ENCODE measurements at regions not wholly inside any gene's neighbourhood (a gene's known extent, or its start where the extent isn't known, plus 50 kb on each side); places are given as distances from the start of the nearest gene placed in this dataset.

DNA sequence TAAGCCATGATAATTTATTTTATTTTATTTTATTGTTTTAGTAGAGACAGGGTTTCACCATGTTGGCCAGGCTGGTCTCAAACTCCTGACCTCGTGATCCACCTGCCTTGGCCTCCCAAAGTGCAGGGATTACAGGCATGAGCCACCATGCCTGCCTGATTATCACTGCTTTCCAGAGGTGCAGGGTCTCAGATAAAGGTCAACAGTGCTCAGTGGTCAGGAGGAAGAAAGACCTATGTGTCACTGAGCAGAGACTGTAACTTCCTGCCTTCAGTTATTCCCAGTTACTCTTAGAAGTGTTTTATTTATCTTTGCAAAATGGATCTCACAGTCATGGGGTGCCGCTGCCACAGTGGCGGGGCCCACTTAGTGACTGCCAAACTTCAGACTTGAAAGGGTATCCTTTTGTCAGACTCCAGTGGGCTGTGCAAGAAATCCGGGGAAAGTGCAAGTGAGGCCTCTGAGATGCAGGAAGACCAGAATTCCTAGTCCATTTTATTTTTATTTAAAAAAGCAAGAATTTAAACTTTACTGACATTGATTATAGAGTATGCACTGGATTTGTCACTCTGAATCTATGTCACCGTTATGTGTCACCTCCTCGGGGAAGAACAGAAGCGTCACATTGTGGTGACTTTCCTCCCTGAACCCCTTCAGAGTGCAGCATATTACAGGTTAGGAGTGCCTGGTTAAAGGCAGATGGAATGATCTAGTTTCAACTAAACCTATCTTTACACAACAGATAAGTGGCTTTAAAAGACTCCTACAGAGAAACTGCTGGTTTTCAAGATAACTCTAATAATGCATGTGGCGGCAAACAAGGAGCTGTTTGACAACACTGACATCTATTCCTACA lies 59.1 kb upstream of the BICD1 start:
- DNase-seq (ENCODE audit: low read depth), result no peak

DNA sequence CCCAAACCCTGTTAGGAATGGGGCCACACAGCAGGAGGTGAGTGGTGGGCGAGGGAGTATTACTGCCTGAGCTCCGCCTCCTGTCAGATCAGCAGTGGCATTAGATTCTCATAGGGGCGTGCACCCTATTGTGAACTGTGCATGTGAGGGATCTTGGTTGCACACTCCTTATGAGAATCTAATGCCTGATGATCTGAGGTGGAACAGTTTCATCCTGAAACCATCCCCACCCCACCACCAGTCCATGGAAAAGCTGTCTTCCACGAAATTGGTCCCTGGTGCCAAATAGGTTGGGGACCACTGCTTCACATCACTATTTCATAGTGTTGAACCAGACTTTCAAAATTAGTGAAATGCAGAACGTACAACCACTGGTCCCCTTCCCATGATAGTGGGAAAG lies 57.9 kb upstream of the BICD1 start:
- no peak for DNase-seq (ENCODE audit: low read depth)

DNA sequence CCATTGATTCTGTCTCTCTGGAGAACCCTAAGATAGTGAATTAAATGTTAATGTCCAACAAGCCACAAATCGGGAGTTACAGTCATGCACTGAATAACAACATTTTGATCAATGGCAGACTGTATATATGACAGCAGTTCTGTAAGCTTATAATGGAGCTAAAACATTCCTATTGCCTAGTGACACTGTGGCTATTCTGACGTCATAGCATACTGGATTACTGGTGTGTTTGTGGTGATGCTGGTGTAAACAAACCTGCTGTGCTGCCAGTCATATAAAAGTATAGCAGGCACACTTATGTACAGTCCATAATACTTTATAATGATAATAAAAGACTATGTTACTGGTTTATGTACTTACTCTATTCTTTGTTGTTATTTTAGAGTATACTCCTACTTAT lies 56.7 kb upstream of the BICD1 start:
- DNase-seq (ENCODE audit: low read depth), result peak; percentile 27

DNA sequence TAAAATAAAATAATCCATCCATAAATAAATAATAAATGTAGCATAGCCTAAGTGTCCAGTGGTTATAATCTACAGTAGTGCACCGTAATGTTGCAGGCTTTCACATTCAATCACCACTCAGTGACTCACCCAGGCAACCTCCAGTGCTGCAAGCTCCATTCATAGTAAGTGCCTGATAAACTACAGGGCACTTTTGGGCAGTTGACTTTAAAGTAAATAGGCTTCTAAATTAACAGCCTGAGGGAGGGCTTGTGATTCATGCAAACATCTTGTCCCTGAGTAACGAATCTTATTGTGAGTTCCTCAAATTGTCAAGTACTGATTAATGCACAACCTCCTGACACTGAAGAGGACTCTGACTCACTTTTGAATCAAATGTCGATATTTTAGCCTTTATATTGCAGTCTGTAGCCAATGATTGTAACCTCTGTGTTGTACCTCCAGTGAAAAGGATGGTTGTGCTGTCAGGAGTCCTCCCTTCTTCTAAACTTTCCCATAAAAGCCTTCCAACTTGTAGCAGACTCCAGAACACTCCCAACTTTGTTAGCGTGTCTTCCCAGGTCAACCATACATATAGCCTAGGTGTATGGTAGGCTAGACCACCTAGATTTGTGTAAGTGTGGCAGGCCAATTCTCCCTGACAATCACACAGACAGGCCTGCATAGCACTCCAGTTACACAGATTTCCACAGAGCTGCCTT lies 55.0 kb upstream of the BICD1 start:
- peak; percentile 95 for DNase-seq (ENCODE audit: low read depth)

DNA sequence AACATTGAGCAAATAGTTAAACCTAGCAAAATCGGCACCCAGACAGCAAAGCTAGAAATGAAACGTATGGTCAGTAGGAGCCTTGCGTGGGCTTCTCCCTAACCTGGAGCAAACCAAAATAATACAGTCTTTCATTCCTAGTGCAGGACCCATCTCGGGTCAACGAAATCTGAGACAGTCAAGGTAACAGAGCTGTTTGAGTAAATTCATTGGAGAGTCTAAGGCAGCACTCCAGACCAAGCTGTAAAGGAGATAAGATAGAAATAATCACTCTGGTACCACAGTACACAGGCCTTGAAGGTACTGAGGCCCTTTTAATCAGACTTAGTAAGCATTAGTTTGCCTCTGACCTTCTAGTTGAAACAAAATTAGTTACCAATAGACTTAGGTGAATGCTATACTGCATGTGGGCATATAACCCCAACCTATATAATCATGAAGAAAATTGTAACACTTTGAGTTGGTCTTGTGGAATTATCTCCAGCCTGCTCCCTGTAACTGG lies 54.4 kb upstream of the BICD1 start:
- DNase-seq (ENCODE audit: low read depth), result no peak

DNA sequence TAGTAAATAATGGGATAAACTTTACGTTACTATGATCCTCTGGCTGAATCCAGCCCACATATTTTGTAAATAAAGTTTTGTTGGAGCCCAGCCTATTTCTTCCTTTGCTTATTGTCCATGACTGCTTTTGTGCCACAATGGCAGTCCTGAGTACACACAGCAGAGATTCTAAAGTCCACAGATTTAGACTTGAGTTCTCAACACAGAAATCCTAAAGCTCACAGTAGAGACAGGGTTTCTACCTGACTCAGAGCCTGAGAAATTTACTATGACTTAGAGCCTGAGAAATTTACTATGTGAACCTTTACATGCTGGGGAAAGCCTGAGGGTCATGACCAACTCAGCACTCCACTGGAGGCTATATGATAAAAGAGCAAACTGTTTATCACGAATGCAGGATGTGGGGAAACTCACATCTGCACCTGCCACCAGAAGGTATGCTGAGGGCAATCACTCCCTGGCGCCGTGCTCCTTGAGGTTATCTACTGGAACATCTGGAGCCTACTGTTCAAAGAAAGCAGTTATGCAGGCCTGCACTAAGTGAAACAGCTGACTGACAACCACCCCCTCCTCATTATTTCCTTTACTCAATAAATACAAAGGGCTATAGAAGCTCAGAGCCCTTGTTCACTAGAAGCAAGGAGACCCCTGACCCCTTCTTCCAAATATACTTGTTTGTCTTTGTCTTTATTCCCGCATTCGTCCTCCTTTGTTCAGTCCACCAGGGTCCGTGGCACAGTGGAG lies 52.6 kb upstream of the BICD1 start:
- DNase-seq (ENCODE audit: low read depth), result peak; percentile 37

Data from iris pigment epithelial cell (primary cell).